DND-41 (cell line): ENCODE measurements at regions not wholly inside any gene's neighbourhood (a gene's known extent, or its start where the extent isn't known, plus 50 kb on each side); places are given as distances from the start of the nearest gene placed in this dataset.

Experiments
- EZH2 ChIP-seq: IDR thresholded peaks from 3 replicates; pipeline ENCODE4 v1.6.1; 2012; ENCODE audit warnings: borderline replicate concordance, low read depth, mild to moderate bottlenecking, moderate library complexity, low read length, inconsistent platforms; ENCODE audit not compliant: severe bottlenecking
- TF ChIP-seq, protein P1 (sequence below): IDR thresholded peaks from 2 replicates; pipeline ENCODE4 v1.5.1; 2012; ENCODE audit warnings: borderline replicate concordance, low read length, moderate library complexity, mild to moderate bottlenecking; ENCODE audit not compliant: poor library complexity, severe bottlenecking; ENCODE audit errors: extremely low read depth

DNA sequence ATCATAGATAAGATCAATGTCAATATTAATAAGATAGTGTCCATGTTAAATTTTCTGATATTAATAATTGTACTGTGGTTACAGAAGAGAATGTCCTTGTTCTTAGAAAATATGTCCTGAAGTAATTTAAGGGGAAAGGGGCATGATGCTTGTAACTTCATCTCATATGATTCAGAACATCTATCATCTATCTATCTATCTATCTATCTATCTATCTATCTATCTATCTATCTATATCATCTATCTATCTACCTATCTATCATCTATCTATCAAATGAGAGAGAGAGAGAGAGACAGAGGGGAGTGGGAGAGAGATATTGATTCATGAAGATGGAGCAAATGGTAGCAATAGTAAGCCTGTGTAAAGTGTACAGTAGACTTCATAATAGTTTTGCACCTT is 124.8 kb upstream of the FAT1 start:
- TF ChIP-seq, protein P1, sequence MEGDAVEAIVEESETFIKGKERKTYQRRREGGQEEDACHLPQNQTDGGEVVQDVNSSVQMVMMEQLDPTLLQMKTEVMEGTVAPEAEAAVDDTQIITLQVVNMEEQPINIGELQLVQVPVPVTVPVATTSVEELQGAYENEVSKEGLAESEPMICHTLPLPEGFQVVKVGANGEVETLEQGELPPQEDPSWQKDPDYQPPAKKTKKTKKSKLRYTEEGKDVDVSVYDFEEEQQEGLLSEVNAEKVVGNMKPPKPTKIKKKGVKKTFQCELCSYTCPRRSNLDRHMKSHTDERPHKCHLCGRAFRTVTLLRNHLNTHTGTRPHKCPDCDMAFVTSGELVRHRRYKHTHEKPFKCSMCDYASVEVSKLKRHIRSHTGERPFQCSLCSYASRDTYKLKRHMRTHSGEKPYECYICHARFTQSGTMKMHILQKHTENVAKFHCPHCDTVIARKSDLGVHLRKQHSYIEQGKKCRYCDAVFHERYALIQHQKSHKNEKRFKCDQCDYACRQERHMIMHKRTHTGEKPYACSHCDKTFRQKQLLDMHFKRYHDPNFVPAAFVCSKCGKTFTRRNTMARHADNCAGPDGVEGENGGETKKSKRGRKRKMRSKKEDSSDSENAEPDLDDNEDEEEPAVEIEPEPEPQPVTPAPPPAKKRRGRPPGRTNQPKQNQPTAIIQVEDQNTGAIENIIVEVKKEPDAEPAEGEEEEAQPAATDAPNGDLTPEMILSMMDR: no peak
- no peak for TF ChIP-seq EZH2
